AG10803 (cell line): ENCODE measurements at regions not wholly inside any gene's neighbourhood (a gene's known extent, or its start where the extent isn't known, plus 50 kb on each side); places are given as distances from the start of the nearest gene placed in this dataset.
"Not testable (repeated sequence)": the region's sequence is repeated elsewhere in the genome, so short reads cannot be mapped to it uniquely, and the experiment has no call there.

ENCODE experiments used
- DNase-seq: peaks from one replicate; pipeline ENCODE4 v3.0.0; 2010; ENCODE audit warnings: low read depth
- H3K4me3 ChIP-seq: 2 replicates; pipeline ENCODE4 v1.5.1; 2011; ENCODE audit warnings: mild to moderate bottlenecking, low read length, control low read depth
- CTCF ChIP-seq: conservative IDR thresholded peaks from 2 replicates; pipeline ENCODE4 v1.5.1; 2011; ENCODE audit warnings: mild to moderate bottlenecking, low read length, control low read depth, inconsistent platforms

- no peak overlapping the region for H3K4me3 ChIP-seq
- DNase-seq, result peak; percentile 96
- TF ChIP-seq CTCF, result no peak
Measured at GRCh38 chr17:31787857-31788570, 71.0 kb downstream of the COPRS start.

- DNase-seq, result no peak
- no peak overlapping the region for H3K4me3 ChIP-seq
- no peak for TF ChIP-seq CTCF
Measured at GRCh38 chr17:31786796-31787481, 72.1 kb downstream of the COPRS start.

- peak; percentile 24 for DNase-seq
- TF ChIP-seq CTCF, result no peak
Measured at GRCh38 chr17:31780483-31780882, 78.6 kb downstream of the COPRS start.

GRCh38 chr17:31778523-31778922 is 80.5 kb downstream of the COPRS start:
- H3K4me3 ChIP-seq, result no peak overlapping the region
- no peak for DNase-seq
- no peak for TF ChIP-seq CTCF

More at GRCh38 chr17:31780483-31780882, 78.6 kb downstream of the COPRS start:
- no peak overlapping the region for H3K4me3 ChIP-seq

GRCh38 chr17:31771328-31771727 is 87.7 kb downstream of the COPRS start:
- H3K4me3 ChIP-seq, DNase-seq: not testable (repeated sequence)

GRCh38 chr17:31770501-31770900 is 88.5 kb downstream of the COPRS start:
- H3K4me3 ChIP-seq, DNase-seq: not testable (repeated sequence)

- DNase-seq, H3K4me3 ChIP-seq: not testable (repeated sequence)
Measured at GRCh38 chr17:31761836-31762510, 97.1 kb downstream of the COPRS start.

- no peak overlapping the region for H3K4me3 ChIP-seq
- TF ChIP-seq CTCF, result no peak
- peak; percentile 53 for DNase-seq
Measured at GRCh38 chr17:31758646-31759045, 100.4 kb downstream of the COPRS start.
